Keratinocyte (primary cell): ENCODE measurements at regions not wholly inside any gene's neighbourhood (a gene's known extent, or its start where the extent isn't known, plus 50 kb on each side); places are given as distances from the start of the nearest gene placed in this dataset.

ENCODE experiments used
- DNase-seq: peaks from one replicate; pipeline ENCODE4 v3.0.0-alpha.2; 2011; ENCODE audit warnings: low read depth, missing footprints, low spot score
- FAIRE-seq: peaks from 2 replicates; lab custom pipeline; 2011; peaks lifted over from hg19 to GRCh38; lab: Jason Lieb, UNC
- H2AFZ ChIP-seq: 2 replicates; pipeline ENCODE4 v1.6.0; 2012; ENCODE audit warnings: low read length, control low read depth, inconsistent platforms; ENCODE audit not compliant: control insufficient read depth
- H3K27ac ChIP-seq: 2 replicates; pipeline ENCODE4 v1.5.1; 2011; ENCODE audit warnings: low read length; ENCODE audit not compliant: control insufficient read depth, insufficient read depth
- H3K27me3 ChIP-seq: 3 replicates; pipeline ENCODE4 v1.6.0; 2011; ENCODE audit warnings: low read length; ENCODE audit not compliant: control insufficient read depth, insufficient read depth; ENCODE audit errors: extremely low read depth
- H3K36me3 ChIP-seq, 2 experiments: 2 replicates in 1 of 2; 3 replicates in 1 of 2; pipeline ENCODE4 v1.5.1; 2011; ENCODE audit warnings: low read length in 2 of 2, mild to moderate bottlenecking in 1 of 2; ENCODE audit not compliant: control insufficient read depth in 2 of 2, insufficient read depth in 2 of 2; ENCODE audit errors: extremely low read depth in 1 of 2
- H3K4me1 ChIP-seq: 3 replicates; pipeline ENCODE4 v1.5.1; 2011; ENCODE audit warnings: low read length; ENCODE audit not compliant: control insufficient read depth, insufficient read depth; ENCODE audit errors: extremely low read depth
- H3K4me2 ChIP-seq: 3 replicates; pipeline ENCODE4 v1.6.0; 2011; ENCODE audit warnings: low read depth, low read length; ENCODE audit not compliant: control insufficient read depth, insufficient read depth; ENCODE audit errors: extremely low read depth
- H3K4me3 ChIP-seq, 3 experiments: fragments of 200-600 bp in 1 of 3; sonication (generic) in 1 of 3; 2 replicates in 2 of 3; 3 replicates in 1 of 3; pipeline ENCODE4 v1.5.1; 2011 to 2016; ENCODE audit warnings: low read length in 3 of 3, mild to moderate bottlenecking in 3 of 3, control low read depth in 2 of 3, inconsistent platforms in 1 of 3, low read depth in 1 of 3, mixed read lengths in 1 of 3, mixed run types in 1 of 3, moderate library complexity in 1 of 3; ENCODE audit not compliant: control insufficient read depth in 2 of 3, insufficient read depth in 2 of 3; ENCODE audit errors: extremely low read depth in 1 of 3
- H3K79me2 ChIP-seq: 2 replicates; pipeline ENCODE4 v1.6.0; 2012; ENCODE audit warnings: low read length; ENCODE audit not compliant: control insufficient read depth, insufficient read depth
- H3K9ac ChIP-seq: 3 replicates; pipeline ENCODE4 v1.6.0; 2011; ENCODE audit warnings: low read length; ENCODE audit not compliant: control insufficient read depth, insufficient read depth; ENCODE audit errors: extremely low read depth
- H3K9me1 ChIP-seq: 3 replicates; pipeline ENCODE4 v1.6.0; 2011; ENCODE audit warnings: low read length; ENCODE audit not compliant: control insufficient read depth, insufficient read depth; ENCODE audit errors: extremely low read depth
- H3K9me3 ChIP-seq: 2 replicates; pipeline ENCODE4 v1.5.1; 2012; ENCODE audit warnings: low read depth, low read length; ENCODE audit not compliant: control insufficient read depth
- H4K20me1 ChIP-seq: 3 replicates; pipeline ENCODE4 v1.6.0; 2011; ENCODE audit warnings: low read length; ENCODE audit not compliant: control insufficient read depth, insufficient read depth; ENCODE audit errors: extremely low read depth
- CTCF ChIP-seq, 3 experiments: IDR thresholded peaks in 1 of 3; conservative IDR thresholded peaks in 1 of 3; optimal IDR thresholded peaks in 1 of 3; 2 replicates in 2 of 3; 3 replicates in 1 of 3; pipeline versions ENCODE3 to v1.5.1; 2011; ENCODE audit warnings: low read length in 3 of 3, mild to moderate bottlenecking in 3 of 3, moderate library complexity in 2 of 3, control low read depth in 1 of 3, inconsistent platforms in 1 of 3; ENCODE audit not compliant: insufficient read depth in 2 of 3; ENCODE audit errors: extremely low read depth in 1 of 3
- EZH2 ChIP-seq: IDR thresholded peaks from one replicate; pipeline ENCODE4 v1.6.1; 2012; ENCODE audit warnings: inconsistent platforms, mild to moderate bottlenecking, low read length, moderate library complexity
- dilution Hi-C: fragments of 300-500 bp; cut with MboI; formaldehyde crosslinking; loops from one replicate; pipeline ENCODE4 v1.7.0; 2020; ENCODE audit warnings: low sequenced_read_pairs; ENCODE audit not compliant: extremely low pct_ligation_motif_present

DNA sequence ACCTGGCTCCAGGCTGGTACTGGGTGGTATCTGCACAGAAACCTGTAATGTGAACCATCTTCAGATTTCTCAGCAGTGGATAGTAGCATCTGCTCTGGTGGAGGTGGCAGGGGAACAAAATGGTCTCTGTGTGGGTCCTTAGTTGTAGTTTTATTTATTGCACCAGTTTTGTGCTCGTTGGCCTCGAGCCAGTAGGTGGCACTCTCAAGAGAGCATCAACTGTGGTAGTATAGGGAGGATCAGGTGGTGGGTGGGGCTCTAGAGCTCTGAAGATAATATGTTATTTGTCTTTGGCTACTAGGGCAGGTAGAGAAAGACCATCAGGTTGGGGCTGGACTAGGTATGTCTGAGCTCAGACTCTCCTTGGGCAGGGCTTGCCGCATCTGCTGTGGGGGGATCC lies 254.0 kb upstream of the GPR149 start:
- H3K9ac ChIP-seq, result no peak overlapping the region
- H2AFZ ChIP-seq, result no peak overlapping the region
- no peak for DNase-seq
- no peak overlapping the region for H3K4me2 ChIP-seq
- H3K9me1 ChIP-seq, result no peaks in the 10 kb centered on the region
- H3K9me3 ChIP-seq, result no peaks in the 10 kb centered on the region
- H3K36me3 ChIP-seq, result no peaks in the 10 kb centered on the region
- dilution Hi-C loops, result no loop called here
- H3K27me3 ChIP-seq, result no peaks in the 10 kb centered on the region
- H3K4me3 ChIP-seq, result no peak overlapping the region
- H3K27ac ChIP-seq, result no peak overlapping the region
- FAIRE-seq, result no peak
- H3K4me1 ChIP-seq, result no peaks in the 10 kb centered on the region
- TF ChIP-seq EZH2 (no peak), CTCF (optimal IDR thresholded peaks at IDR 0.05 in 1 of 3, IDR thresholded peaks at IDR 0.05 in 1 of 3, conservative IDR thresholded peaks at IDR 0.05 in 1 of 3; ENCODE audit: extremely low read depth in 1 of 3, insufficient read depth in 2 of 3, low read length in 3 of 3) (no peak)
- no peaks in the 10 kb centered on the region for H3K79me2 ChIP-seq
- H4K20me1 ChIP-seq, result no peaks in the 10 kb centered on the region

GRCh38 chr3:154678041-154678654 lies 248.2 kb upstream of the GPR149 start:
- no peak for FAIRE-seq
- DNase-seq, result no peak
- Histone ChIP-seq H3K4me3 (no peak overlapping the region), H3K36me3 (no peaks in the 10 kb centered on the region), H3K27me3 (no peaks in the 10 kb centered on the region), H4K20me1 (no peaks in the 10 kb centered on the region), H3K9me3 (no peaks in the 10 kb centered on the region), H3K4me2 (no peak overlapping the region), H3K4me1 (no peaks in the 10 kb centered on the region), H3K79me2 (no peaks in the 10 kb centered on the region), H3K27ac (no peak overlapping the region), H3K9me1 (no peaks in the 10 kb centered on the region), H2AFZ (no peak overlapping the region), H3K9ac (no peak overlapping the region)
- TF ChIP-seq CTCF (optimal IDR thresholded peaks at IDR 0.05 in 1 of 3, IDR thresholded peaks at IDR 0.05 in 1 of 3, conservative IDR thresholded peaks at IDR 0.05 in 1 of 3; ENCODE audit: extremely low read depth in 1 of 3, insufficient read depth in 2 of 3, low read length in 3 of 3), result no peak
- no peak for TF ChIP-seq EZH2
- dilution Hi-C loops, result no loop called here
